ENCODE measurements at regions not wholly inside any gene's neighbourhood (a gene's known extent, or its start where the extent isn't known, plus 50 kb on each side); places are given as distances from the start of the nearest gene placed in this dataset.
A peak's percentile ranks its signal among the peaks of the same experiment; 100 is the strongest.

GRCh38 chr16:77599793-77600415, 122.4 kb upstream of the NUDT7 start:
- H2AFZ ChIP-seq (ENCODE audit: low read length) = no peak overlapping the region
- no peaks in the 10 kb centered on the region for H3K9me3 ChIP-seq (ENCODE audit: low read length)
- no peaks in the 10 kb centered on the region for H3K36me3 ChIP-seq (replicated peaks in 1 of 2; ENCODE audit: control insufficient read depth in 1 of 2, insufficient read depth in 2 of 2, low read length in 2 of 2)
- intact Hi-C loops (cut with micrococcal nuclease; ENCODE audit: unreplicated experiment) (loop anchor here (1.0 to 2.0 kb wide), 2 partner anchors 61 to 371 kb away; no protein-coding TSS in a partner anchor), in situ Hi-C loops (cut with HindIII; ENCODE audit: extremely low pct_ligation_motif_present, low pct_unique_long_range_greater_than_20kb) (no loop called here)
- no peak overlapping the region for H3K27ac ChIP-seq (ENCODE audit: extremely low read length, insufficient read depth, low read length)
- H3K27me3 ChIP-seq (ENCODE audit: control insufficient read depth in 1 of 2, insufficient read depth in 2 of 2, low read length in 2 of 2) = no peaks in the 10 kb centered on the region
- H3K4me1 ChIP-seq (ENCODE audit: insufficient read depth, low read length) = no peaks in the 10 kb centered on the region
- no peak overlapping the region for H3K9ac ChIP-seq (ENCODE audit: insufficient read depth, low read depth, low read length)
- no peak overlapping the region for H3K4me3 ChIP-seq (replicated peaks in 1 of 3; ENCODE audit: insufficient read depth in 1 of 3, low read depth in 2 of 3, low read length in 3 of 3)
- FAIRE-seq (peak; percentile 82), ATAC-seq (peak; percentile 91), DNase-seq (ENCODE audit: low spot score) (peak; percentile 41)
- POLR2A ChIA-PET = no interaction called here
- H3K79me2 ChIP-seq (ENCODE audit: insufficient read depth, low read length) = no peaks in the 10 kb centered on the region
- H4K20me1 ChIP-seq (ENCODE audit: insufficient read depth, low read length) = no peaks in the 10 kb centered on the region
- CTCF ChIA-PET (ENCODE audit: low intra/inter-chr PET ratio, low total read pairs) = interaction anchor here (0.7 to 1.8 kb wide), 4 partner anchors 60 to 500 kb away, joined by 4 to 10 read pairs (median 6); partner anchors contain the start of gene WWOX
- no peak overlapping the region for H3K4me2 ChIP-seq (ENCODE audit: low read depth, low read length)
- peak; percentile 80 for TF ChIP-seq CTCF (CRISPR knock-in tag; IDR thresholded peaks at IDR 0.05)
- TF ChIP-seq ZNF101 (CRISPR knock-in tag; IDR thresholded peaks at IDR 0.05; ENCODE audit: borderline replicate concordance, low read depth) = no peak
- TF ChIP-seq ZNF234 (CRISPR knock-in tag; conservative IDR thresholded peaks at IDR 0.05) = no peak
- peak; percentile 74 for TF ChIP-seq STAG1 (CRISPR knock-in tag; IDR thresholded peaks at IDR 0.05)
- TF ChIP-seq ZNF264 (CRISPR knock-in tag; IDR thresholded peaks at IDR 0.05) = no peak
- 0 out of 2 replicates have a peak, but pooled peaks have one; percentile 49 for TF ChIP-seq HOXA5 (CRISPR knock-in tag; IDR thresholded peaks at IDR 0.05)
- TF ChIP-seq SMC3 (IDR thresholded peaks at IDR 0.05; ENCODE audit: low read length) = peak; percentile 72
- TF ChIP-seq ZNF644 (CRISPR knock-in tag; IDR thresholded peaks at IDR 0.05; ENCODE audit: low read depth) = no peak
- no peak for TF ChIP-seq FOXA1 (IDR thresholded peaks at IDR 0.05)
- no peak for TF ChIP-seq FOXA1 (CRISPR knock-in tag; IDR thresholded peaks at IDR 0.05)
- BruUV-seq (replicated peaks) = no TSS peak

Measured in HepG2 (cell line).